ENCODE measurements at regions not wholly inside any gene's neighbourhood (a gene's known extent, or its start where the extent isn't known, plus 50 kb on each side); places are given as distances from the start of the nearest gene placed in this dataset.

DNA sequence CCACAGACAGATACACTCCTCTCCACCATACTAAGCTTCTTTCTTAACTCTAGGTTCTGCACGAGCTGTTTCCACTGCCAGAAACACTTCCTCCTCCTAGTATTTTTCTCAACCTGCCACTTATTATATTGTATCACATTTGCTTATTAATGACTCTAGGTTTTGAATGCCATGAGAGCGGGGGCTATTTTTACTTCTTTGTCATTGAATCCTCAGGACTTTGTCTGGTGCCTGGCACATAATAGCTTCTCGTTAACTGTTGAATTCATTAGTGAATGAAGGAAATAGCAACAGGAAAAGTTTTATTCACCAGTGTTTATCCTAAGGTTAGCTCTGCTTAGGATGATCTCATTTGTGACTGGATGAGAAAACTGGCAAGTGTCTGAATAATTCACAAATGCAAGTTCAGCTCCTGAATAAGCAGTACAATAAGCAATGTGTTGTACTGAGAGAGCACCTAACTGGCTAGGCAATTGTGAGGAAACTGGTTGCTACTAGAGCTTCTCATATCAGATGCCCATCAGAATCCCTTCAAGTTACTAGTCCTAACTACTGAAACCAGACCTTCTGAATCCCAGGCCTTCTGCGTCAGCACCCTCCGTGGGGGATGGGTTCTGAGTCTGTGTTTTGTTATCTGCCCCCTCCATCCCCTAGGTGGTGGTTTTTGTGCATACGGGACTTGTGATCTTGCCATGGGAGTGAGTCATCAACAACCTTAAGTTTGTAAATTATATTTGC, 92.7 kb downstream of the LSMEM1 start (continued):
- TF ChIP-seq RBM39 (optimal IDR thresholded peaks at IDR 0.05; ENCODE audit: low read depth, low read length) (no peak), USF2 (CRISPR knock-in tag; IDR thresholded peaks at IDR 0.05) (no peak), ZSCAN29 (IDR thresholded peaks at IDR 0.05) (no peak), BMI1 (IDR thresholded peaks at IDR 0.05; ENCODE audit: low read length) (no peak), EWSR1 (IDR thresholded peaks at IDR 0.05; ENCODE audit: borderline replicate concordance, low read depth, partially characterized antibody) (no peak), ARHGAP35 (IDR thresholded peaks at IDR 0.05; ENCODE audit: partially characterized antibody) (no peak), C11orf30 (IDR thresholded peaks at IDR 0.05; ENCODE audit: low read depth) (peak; percentile 54), GATAD2B (IDR thresholded peaks at IDR 0.05; ENCODE audit: borderline replicate concordance) (no peak), ZBTB26 (CRISPR knock-in tag; IDR thresholded peaks at IDR 0.05) (0 out of 2 replicates have a peak, but pooled peaks have one; percentile 54), HNRNPLL (IDR thresholded peaks at IDR 0.05; ENCODE audit: low read depth, low read length, poor library complexity, severe bottlenecking) (no peak), ZNF589 (CRISPR knock-in tag; IDR thresholded peaks at IDR 0.05; ENCODE audit: low read depth) (peak; percentile 74; the same call in 1 of the 2 replicates), POLR2B (IDR thresholded peaks at IDR 0.05; ENCODE audit: low read depth, partially characterized antibody) (no peak), XRCC4 (IDR thresholded peaks at IDR 0.05; ENCODE audit: extremely low read depth, insufficient read depth, insufficient read length) (no peak)
- TF ChIP-seq, protein P1, sequence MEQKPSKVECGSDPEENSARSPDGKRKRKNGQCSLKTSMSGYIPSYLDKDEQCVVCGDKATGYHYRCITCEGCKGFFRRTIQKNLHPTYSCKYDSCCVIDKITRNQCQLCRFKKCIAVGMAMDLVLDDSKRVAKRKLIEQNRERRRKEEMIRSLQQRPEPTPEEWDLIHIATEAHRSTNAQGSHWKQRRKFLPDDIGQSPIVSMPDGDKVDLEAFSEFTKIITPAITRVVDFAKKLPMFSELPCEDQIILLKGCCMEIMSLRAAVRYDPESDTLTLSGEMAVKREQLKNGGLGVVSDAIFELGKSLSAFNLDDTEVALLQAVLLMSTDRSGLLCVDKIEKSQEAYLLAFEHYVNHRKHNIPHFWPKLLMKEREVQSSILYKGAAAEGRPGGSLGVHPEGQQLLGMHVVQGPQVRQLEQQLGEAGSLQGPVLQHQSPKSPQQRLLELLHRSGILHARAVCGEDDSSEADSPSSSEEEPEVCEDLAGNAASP (IDR thresholded peaks at IDR 0.05), result no peak
- TF ChIP-seq, protein P2, sequence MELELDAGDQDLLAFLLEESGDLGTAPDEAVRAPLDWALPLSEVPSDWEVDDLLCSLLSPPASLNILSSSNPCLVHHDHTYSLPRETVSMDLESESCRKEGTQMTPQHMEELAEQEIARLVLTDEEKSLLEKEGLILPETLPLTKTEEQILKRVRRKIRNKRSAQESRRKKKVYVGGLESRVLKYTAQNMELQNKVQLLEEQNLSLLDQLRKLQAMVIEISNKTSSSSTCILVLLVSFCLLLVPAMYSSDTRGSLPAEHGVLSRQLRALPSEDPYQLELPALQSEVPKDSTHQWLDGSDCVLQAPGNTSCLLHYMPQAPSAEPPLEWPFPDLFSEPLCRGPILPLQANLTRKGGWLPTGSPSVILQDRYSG (tag; conservative IDR thresholded peaks at IDR 0.05; ENCODE audit: low read depth), result no peak
